ENCODE measurements at regions not wholly inside any gene's neighbourhood (a gene's known extent, or its start where the extent isn't known, plus 50 kb on each side); places are given as distances from the start of the nearest gene placed in this dataset.

GRCh38 chr11:37199082-37199481 lies 601.0 kb upstream of the RAG2 start:
- TF ChIP-seq SPI1 (IDR thresholded peaks at IDR 0.05; ENCODE audit: borderline replicate concordance, low read depth) (no peak), REST (IDR thresholded peaks at IDR 0.05; ENCODE audit: insufficient replicate concordance, low read depth) (no peak)
- TF ChIP-seq, protein P1, sequence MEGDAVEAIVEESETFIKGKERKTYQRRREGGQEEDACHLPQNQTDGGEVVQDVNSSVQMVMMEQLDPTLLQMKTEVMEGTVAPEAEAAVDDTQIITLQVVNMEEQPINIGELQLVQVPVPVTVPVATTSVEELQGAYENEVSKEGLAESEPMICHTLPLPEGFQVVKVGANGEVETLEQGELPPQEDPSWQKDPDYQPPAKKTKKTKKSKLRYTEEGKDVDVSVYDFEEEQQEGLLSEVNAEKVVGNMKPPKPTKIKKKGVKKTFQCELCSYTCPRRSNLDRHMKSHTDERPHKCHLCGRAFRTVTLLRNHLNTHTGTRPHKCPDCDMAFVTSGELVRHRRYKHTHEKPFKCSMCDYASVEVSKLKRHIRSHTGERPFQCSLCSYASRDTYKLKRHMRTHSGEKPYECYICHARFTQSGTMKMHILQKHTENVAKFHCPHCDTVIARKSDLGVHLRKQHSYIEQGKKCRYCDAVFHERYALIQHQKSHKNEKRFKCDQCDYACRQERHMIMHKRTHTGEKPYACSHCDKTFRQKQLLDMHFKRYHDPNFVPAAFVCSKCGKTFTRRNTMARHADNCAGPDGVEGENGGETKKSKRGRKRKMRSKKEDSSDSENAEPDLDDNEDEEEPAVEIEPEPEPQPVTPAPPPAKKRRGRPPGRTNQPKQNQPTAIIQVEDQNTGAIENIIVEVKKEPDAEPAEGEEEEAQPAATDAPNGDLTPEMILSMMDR (IDR thresholded peaks at IDR 0.05; ENCODE audit: insufficient read depth, low read length): no peak
- Histone ChIP-seq H3K4me3 (replicated peaks; ENCODE audit: insufficient read depth, low read length) (no peak overlapping the region), H3K27me3 (ENCODE audit: insufficient read depth, poor library complexity, severe bottlenecking) (no peaks in the 10 kb centered on the region), H3K27ac (replicated peaks) (no peak overlapping the region)
- no peak for DNase-seq (ENCODE audit: low read depth in 1 of 2, low spot score in 1 of 2)

GRCh38 chr11:37184326-37184725 lies 586.3 kb upstream of the RAG2 start:
- TF ChIP-seq REST (IDR thresholded peaks at IDR 0.05; ENCODE audit: insufficient replicate concordance, low read depth): no peak
- no peak for TF ChIP-seq SPI1 (IDR thresholded peaks at IDR 0.05; ENCODE audit: borderline replicate concordance, low read depth)
- no peak for TF ChIP-seq GABPA (IDR thresholded peaks at IDR 0.05; ENCODE audit: low read depth)
- TF ChIP-seq, protein P1 (IDR thresholded peaks at IDR 0.05; ENCODE audit: insufficient read depth, low read length): no peak
- no peak for TF ChIP-seq POLR2AphosphoS5 (IDR thresholded peaks at IDR 0.05; ENCODE audit: low read depth)
- Histone ChIP-seq H3K27me3 (ENCODE audit: insufficient read depth, poor library complexity, severe bottlenecking) (no peaks in the 10 kb centered on the region), H3K27ac (replicated peaks) (no peak overlapping the region), H3K4me3 (replicated peaks; ENCODE audit: insufficient read depth, low read length) (no peak overlapping the region)
- DNase-seq (ENCODE audit: low read depth in 1 of 2, low spot score in 1 of 2): no peak

- TF ChIP-seq POLR2AphosphoS5 (IDR thresholded peaks at IDR 0.05; ENCODE audit: low read depth) (no peak), SPI1 (IDR thresholded peaks at IDR 0.05; ENCODE audit: borderline replicate concordance, low read depth) (no peak), GABPA (IDR thresholded peaks at IDR 0.05; ENCODE audit: low read depth) (no peak), REST (IDR thresholded peaks at IDR 0.05; ENCODE audit: insufficient replicate concordance, low read depth) (no peak)
- TF ChIP-seq, protein P1 (IDR thresholded peaks at IDR 0.05; ENCODE audit: insufficient read depth, low read length): no peak
- Histone ChIP-seq H3K27me3 (ENCODE audit: insufficient read depth, poor library complexity, severe bottlenecking) (no peaks in the 10 kb centered on the region), H3K4me3 (replicated peaks; ENCODE audit: insufficient read depth, low read length) (no peak overlapping the region), H3K27ac (replicated peaks) (no peak overlapping the region)
- DNase-seq (ENCODE audit: low read depth in 1 of 2, low spot score in 1 of 2): no peak
Observed at GRCh38 chr11:37182031-37182430, 584.0 kb upstream of the RAG2 start.

Measured in HL-60 (cell line).